ENCODE measurements at regions not wholly inside any gene's neighbourhood (a gene's known extent, or its start where the extent isn't known, plus 50 kb on each side); places are given as distances from the start of the nearest gene placed in this dataset.

- intact Hi-C loops (cut with micrococcal nuclease; ENCODE audit: unreplicated experiment), result no loop called here
- Histone ChIP-seq H3K36me3 (ENCODE audit: control insufficient read depth in 2 of 2, insufficient read depth in 2 of 2, low read length in 1 of 2) (no peaks in the 10 kb centered on the region), H3K27ac (ENCODE audit: control insufficient read depth, insufficient read depth) (no peak overlapping the region), H3K9me3 (replicated peaks; ENCODE audit: control insufficient read depth, insufficient read depth, low read length) (no peaks in the 10 kb centered on the region), H3K4me1 (ENCODE audit: control insufficient read depth, insufficient read depth, low read length) (no peaks in the 10 kb centered on the region), H4K20me1 (ENCODE audit: control insufficient read depth, insufficient read depth) (no peaks in the 10 kb centered on the region), H3K4me2 (ENCODE audit: control insufficient read depth, insufficient read depth) (no peak overlapping the region), H2AFZ (ENCODE audit: control insufficient read depth, low read depth, low read length) (no peak overlapping the region), H3K4me3 (no peak overlapping the region), H3K27me3 (replicated peaks in 1 of 2; ENCODE audit: control insufficient read depth in 2 of 2, insufficient read depth in 2 of 2, low read length in 1 of 2) (no peaks in the 10 kb centered on the region; a peak in 1 of 4 replicates), H3K79me2 (ENCODE audit: control insufficient read depth, insufficient read depth, low read length) (no peaks in the 10 kb centered on the region), H3K9ac (ENCODE audit: control insufficient read depth, insufficient read depth, low read length) (no peak overlapping the region)
- RAD21 ChIA-PET (ENCODE audit: unreplicated experiment), result no interaction called here
- SMC1A ChIA-PET (ENCODE audit: uncharacterized antibody, unreplicated experiment), result no interaction called here
- no TSS peak for BruUV-seq (replicated peaks)
- ATAC-seq, result no peak
- FAIRE-seq, result no peak
- CTCF ChIA-PET, result no interaction called here
- in situ Hi-C loops (cut with MboI), result no loop called here
- DNase-seq (ENCODE audit: low read depth, low spot score), result no peak
- POLR2A ChIA-PET, result no interaction called here
- TF ChIP-seq FOXM1 (IDR thresholded peaks at IDR 0.05; ENCODE audit: low read depth, low read length), result no peak
- TF ChIP-seq CEBPZ (IDR thresholded peaks at IDR 0.05; ENCODE audit: low read depth, low read length), result no peak
- TF ChIP-seq GATAD2B (conservative IDR thresholded peaks at IDR 0.05; ENCODE audit: low read depth), result no peak
- no peak for TF ChIP-seq NFYB (IDR thresholded peaks at IDR 0.05; ENCODE audit: insufficient read depth, low read depth, low read length)
- no peak for TF ChIP-seq ATF2 (IDR thresholded peaks at IDR 0.05; ENCODE audit: low read length)
- TF ChIP-seq, protein P1, sequence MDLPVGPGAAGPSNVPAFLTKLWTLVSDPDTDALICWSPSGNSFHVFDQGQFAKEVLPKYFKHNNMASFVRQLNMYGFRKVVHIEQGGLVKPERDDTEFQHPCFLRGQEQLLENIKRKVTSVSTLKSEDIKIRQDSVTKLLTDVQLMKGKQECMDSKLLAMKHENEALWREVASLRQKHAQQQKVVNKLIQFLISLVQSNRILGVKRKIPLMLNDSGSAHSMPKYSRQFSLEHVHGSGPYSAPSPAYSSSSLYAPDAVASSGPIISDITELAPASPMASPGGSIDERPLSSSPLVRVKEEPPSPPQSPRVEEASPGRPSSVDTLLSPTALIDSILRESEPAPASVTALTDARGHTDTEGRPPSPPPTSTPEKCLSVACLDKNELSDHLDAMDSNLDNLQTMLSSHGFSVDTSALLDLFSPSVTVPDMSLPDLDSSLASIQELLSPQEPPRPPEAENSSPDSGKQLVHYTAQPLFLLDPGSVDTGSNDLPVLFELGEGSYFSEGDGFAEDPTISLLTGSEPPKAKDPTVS (IDR thresholded peaks at IDR 0.05; ENCODE audit: low read depth, low read length), result no peak
- TF ChIP-seq HDAC6 (IDR thresholded peaks at IDR 0.05; ENCODE audit: unreplicated experiment), result no peak
- WGBS (ENCODE audit: insufficient coverage, insufficient replicate concordance, low lambda C conversion rate, missing lambda C conversion rate), result 5% methylated on average over 1 of the region's 1 CpG
These were observed 194.1 kb upstream of the ZBTB20 start for GRCh38 chr3:115341208-115341607.
